A549 (cell line): ENCODE measurements at regions not wholly inside any gene's neighbourhood (a gene's known extent, or its start where the extent isn't known, plus 50 kb on each side); places are given as distances from the start of the nearest gene placed in this dataset.
"Not testable (repeated sequence)": the region's sequence is repeated elsewhere in the genome, so short reads cannot be mapped to it uniquely, and the experiment has no call there.

Experiments
- CTCF ChIP-seq: fragments of >200 bp; sonication (Bioruptor Twin); formaldehyde crosslinking; IDR thresholded peaks from 3 replicates; pipeline ENCODE4 v1.5.1; 2016
- TF ChIP-seq, protein P1 (sequence below): fragments of 200-600 bp; sonication (generic); IDR thresholded peaks from 2 replicates; pipeline ENCODE4 v1.6.1; 2016; ENCODE audit warnings: antibody characterized with exemption, mild to moderate bottlenecking, moderate library complexity

GRCh38 chr16:33643698-33644381 is 184.4 kb downstream of the TP53TG3F start:
- TF ChIP-seq, protein P1, sequence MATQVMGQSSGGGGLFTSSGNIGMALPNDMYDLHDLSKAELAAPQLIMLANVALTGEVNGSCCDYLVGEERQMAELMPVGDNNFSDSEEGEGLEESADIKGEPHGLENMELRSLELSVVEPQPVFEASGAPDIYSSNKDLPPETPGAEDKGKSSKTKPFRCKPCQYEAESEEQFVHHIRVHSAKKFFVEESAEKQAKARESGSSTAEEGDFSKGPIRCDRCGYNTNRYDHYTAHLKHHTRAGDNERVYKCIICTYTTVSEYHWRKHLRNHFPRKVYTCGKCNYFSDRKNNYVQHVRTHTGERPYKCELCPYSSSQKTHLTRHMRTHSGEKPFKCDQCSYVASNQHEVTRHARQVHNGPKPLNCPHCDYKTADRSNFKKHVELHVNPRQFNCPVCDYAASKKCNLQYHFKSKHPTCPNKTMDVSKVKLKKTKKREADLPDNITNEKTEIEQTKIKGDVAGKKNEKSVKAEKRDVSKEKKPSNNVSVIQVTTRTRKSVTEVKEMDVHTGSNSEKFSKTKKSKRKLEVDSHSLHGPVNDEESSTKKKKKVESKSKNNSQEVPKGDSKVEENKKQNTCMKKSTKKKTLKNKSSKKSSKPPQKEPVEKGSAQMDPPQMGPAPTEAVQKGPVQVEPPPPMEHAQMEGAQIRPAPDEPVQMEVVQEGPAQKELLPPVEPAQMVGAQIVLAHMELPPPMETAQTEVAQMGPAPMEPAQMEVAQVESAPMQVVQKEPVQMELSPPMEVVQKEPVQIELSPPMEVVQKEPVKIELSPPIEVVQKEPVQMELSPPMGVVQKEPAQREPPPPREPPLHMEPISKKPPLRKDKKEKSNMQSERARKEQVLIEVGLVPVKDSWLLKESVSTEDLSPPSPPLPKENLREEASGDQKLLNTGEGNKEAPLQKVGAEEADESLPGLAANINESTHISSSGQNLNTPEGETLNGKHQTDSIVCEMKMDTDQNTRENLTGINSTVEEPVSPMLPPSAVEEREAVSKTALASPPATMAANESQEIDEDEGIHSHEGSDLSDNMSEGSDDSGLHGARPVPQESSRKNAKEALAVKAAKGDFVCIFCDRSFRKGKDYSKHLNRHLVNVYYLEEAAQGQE = not testable (repeated sequence)
- not testable (repeated sequence) for TF ChIP-seq CTCF
